PC-9 (cell line): ENCODE measurements at regions not wholly inside any gene's neighbourhood (a gene's known extent, or its start where the extent isn't known, plus 50 kb on each side); places are given as distances from the start of the nearest gene placed in this dataset.

ENCODE experiments used
- EZH2 ChIP-seq: fragments of 200-600 bp; sonication (generic); IDR thresholded peaks from 2 replicates; pipeline ENCODE4 v1.8.0; 2017; ENCODE audit warnings: antibody characterized with exemption, low read depth
- TF ChIP-seq, protein P1 (sequence below): fragments of 200-600 bp; sonication (generic); conservative IDR thresholded peaks from 2 replicates; pipeline ENCODE4 v1.6.1; 2017; ENCODE audit warnings: mixed run types, antibody characterized with exemption, mild to moderate bottlenecking, moderate library complexity

DNA sequence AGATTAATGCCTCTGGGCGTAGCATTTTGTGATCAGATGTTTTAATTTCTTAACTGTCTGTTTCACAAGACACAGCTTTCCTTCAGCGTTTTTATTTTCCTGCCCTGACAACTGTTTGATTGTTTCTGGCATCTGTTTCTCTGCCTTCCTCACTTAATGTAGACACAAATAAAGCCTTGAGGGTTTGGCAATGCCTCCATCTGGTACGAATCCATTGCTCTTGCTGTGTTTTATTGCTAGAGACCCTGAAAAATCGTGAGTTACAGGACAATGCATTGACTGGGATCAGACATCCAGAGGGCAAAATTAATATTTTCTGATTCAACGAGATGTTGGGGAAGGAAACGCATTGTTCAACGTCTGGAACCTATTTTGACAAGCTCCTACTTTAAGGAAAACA is 363.5 kb downstream of the MRPL39 start:
- TF ChIP-seq, protein P1, sequence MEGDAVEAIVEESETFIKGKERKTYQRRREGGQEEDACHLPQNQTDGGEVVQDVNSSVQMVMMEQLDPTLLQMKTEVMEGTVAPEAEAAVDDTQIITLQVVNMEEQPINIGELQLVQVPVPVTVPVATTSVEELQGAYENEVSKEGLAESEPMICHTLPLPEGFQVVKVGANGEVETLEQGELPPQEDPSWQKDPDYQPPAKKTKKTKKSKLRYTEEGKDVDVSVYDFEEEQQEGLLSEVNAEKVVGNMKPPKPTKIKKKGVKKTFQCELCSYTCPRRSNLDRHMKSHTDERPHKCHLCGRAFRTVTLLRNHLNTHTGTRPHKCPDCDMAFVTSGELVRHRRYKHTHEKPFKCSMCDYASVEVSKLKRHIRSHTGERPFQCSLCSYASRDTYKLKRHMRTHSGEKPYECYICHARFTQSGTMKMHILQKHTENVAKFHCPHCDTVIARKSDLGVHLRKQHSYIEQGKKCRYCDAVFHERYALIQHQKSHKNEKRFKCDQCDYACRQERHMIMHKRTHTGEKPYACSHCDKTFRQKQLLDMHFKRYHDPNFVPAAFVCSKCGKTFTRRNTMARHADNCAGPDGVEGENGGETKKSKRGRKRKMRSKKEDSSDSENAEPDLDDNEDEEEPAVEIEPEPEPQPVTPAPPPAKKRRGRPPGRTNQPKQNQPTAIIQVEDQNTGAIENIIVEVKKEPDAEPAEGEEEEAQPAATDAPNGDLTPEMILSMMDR = no peak
- TF ChIP-seq EZH2 = no peak
